Small intestine (tissue), 7 donors: ENCODE measurements at regions not wholly inside any gene's neighbourhood (a gene's known extent, or its start where the extent isn't known, plus 50 kb on each side); places are given as distances from the start of the nearest gene placed in this dataset.

Experiments
- DNase-seq, 2 donors: peaks; one replicate each; pipeline versions ENCODE4 v3.0.0 to v3.0.0-alpha.2; 2013
- FAIRE-seq: peaks from 2 replicates; lab custom pipeline; 2012; peaks lifted over from hg19 to GRCh38; lab: Jason Lieb, UNC
- H3K27ac ChIP-seq, 3 donors: one replicate each; pipeline ENCODE4 v1.5.1; 2013; ENCODE audit warnings: low read length in 2 of 3, mild to moderate bottlenecking in 2 of 3, control low read depth in 1 of 3, inconsistent platforms in 1 of 3, low read depth in 1 of 3, moderate library complexity in 1 of 3
- H3K27me3 ChIP-seq, 3 donors: one replicate each; pipeline ENCODE4 v1.6.1; 2013; ENCODE audit warnings: low read length in 3 of 3, inconsistent platforms in 1 of 3; ENCODE audit not compliant: control insufficient read depth in 3 of 3, insufficient read depth in 3 of 3
- H3K36me3 ChIP-seq, 3 donors: one replicate each; pipeline ENCODE4 v1.6.1; 2013; ENCODE audit warnings: low read length in 3 of 3, inconsistent platforms in 1 of 3, low read depth in 1 of 3, mild to moderate bottlenecking in 1 of 3, moderate library complexity in 1 of 3; ENCODE audit not compliant: control insufficient read depth in 3 of 3, insufficient read depth in 2 of 3
- H3K4me1 ChIP-seq, 3 donors: one replicate each; pipeline ENCODE4 v1.6.1; 2013; ENCODE audit warnings: low read length in 2 of 3, inconsistent platforms in 1 of 3, low read depth in 1 of 3, mild to moderate bottlenecking in 1 of 3, moderate library complexity in 1 of 3; ENCODE audit not compliant: control insufficient read depth in 3 of 3, insufficient read depth in 2 of 3
- H3K4me3 ChIP-seq, 3 donors: one replicate each; pipeline ENCODE4 v1.5.1; 2013; ENCODE audit warnings: low read length in 3 of 3, control low read depth in 1 of 3, inconsistent platforms in 1 of 3, low read depth in 1 of 3, mild to moderate bottlenecking in 1 of 3, moderate library complexity in 1 of 3
- H3K9me3 ChIP-seq, 2 donors: one replicate each; pipeline ENCODE4 v1.6.1; 2013; ENCODE audit warnings: low read depth in 1 of 2, low read length in 1 of 2; ENCODE audit not compliant: control insufficient read depth in 2 of 2, insufficient read depth in 1 of 2
- WGBS, 3 donors: extraction: QIAGEN DNeasy Blood & Tissue Kit; methylation state at CpG; one replicate each; pipeline ENCODE4 v1.1.7; 2013; 5-methylcytosine and 5-hydroxymethylcytosine counted together
- donor health status: healthy with polysubstance abuse.
- donor health status: control.
- donor health status: control.
- donor health status: Bipolar disorder and iron deficiency.
- donor health status: healthy.

- Histone ChIP-seq H3K27ac (no peak overlapping the region), H3K9me3 (no peaks in the 10 kb centered on the region), H3K36me3 (no peaks in the 10 kb centered on the region), H3K4me3 (no peak overlapping the region), H3K27me3 (no peaks in the 10 kb centered on the region), H3K4me1 (no peaks in the 10 kb centered on the region)
- DNase-seq (no peak), FAIRE-seq (no peak)
- WGBS, 3 donors: 81 to 86% (median 84%) methylated on average over 5 of the region's 5 CpGs
Observed at GRCh38 chr3:15969874-15970640, 172.3 kb upstream of the ANKRD28 start.

DNA sequence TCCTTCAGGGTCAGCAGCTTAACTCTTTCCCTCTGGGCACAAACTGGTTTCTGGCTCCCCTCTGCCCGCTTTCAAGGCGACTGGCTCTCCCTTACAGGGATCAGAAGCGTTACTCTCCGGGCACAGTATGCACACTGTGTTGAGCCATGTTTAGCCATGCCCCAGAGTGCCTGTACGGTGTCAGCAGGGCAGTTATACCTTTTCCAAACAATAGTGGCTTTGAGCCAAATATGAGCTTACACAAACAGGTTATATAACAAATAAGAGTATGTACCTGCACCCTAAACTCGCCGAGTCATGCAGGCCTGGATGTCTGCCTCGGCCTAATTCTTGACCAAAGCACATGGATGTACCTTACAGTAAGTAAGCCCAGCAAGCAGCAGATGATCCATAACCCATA is 175.6 kb upstream of the ANKRD28 start:
- Histone ChIP-seq H3K9me3 (no peaks in the 10 kb centered on the region), H3K4me3 (no peak overlapping the region), H3K4me1 (no peaks in the 10 kb centered on the region), H3K36me3 (no peaks in the 10 kb centered on the region), H3K27me3 (no peaks in the 10 kb centered on the region), H3K27ac (no peak overlapping the region)
- WGBS, 3 donors: 81 to 90% (median 86%) methylated on average over 8 of the region's 8 CpGs
- DNase-seq (no peak), FAIRE-seq (no peak)

- Histone ChIP-seq H3K27ac (no peak overlapping the region), H3K4me1 (no peaks in the 10 kb centered on the region), H3K36me3 (no peaks in the 10 kb centered on the region), H3K27me3 (no peaks in the 10 kb centered on the region), H3K9me3 (no peaks in the 10 kb centered on the region), H3K4me3 (no peak overlapping the region)
- FAIRE-seq (no peak), DNase-seq (no peak)
- WGBS, 3 donors: 59 to 87% (median 82%) methylated on average over 1 of the region's 1 CpG
Observed at GRCh38 chr3:15973940-15974339, 176.2 kb upstream of the ANKRD28 start.

- H3K9me3 ChIP-seq: no peaks in the 10 kb centered on the region
- FAIRE-seq: no peak
- DNase-seq: no peak
- H3K4me3 ChIP-seq: no peak overlapping the region
- no peaks in the 10 kb centered on the region for H3K36me3 ChIP-seq
- WGBS, 3 donors: 21 to 31% (median 22%) methylated on average over 6 of the region's 6 CpGs
- H3K27me3 ChIP-seq: no peaks in the 10 kb centered on the region
- H3K4me1 ChIP-seq: no peaks in the 10 kb centered on the region
- H3K27ac ChIP-seq: no peak overlapping the region
Observed at GRCh38 chr3:15974647-15975046, 176.9 kb upstream of the ANKRD28 start.

- no peak for FAIRE-seq
- H3K4me1 ChIP-seq: no peaks in the 10 kb centered on the region
- H3K4me3 ChIP-seq: no peak overlapping the region
- H3K36me3 ChIP-seq: no peaks in the 10 kb centered on the region
- no peak overlapping the region for H3K27ac ChIP-seq
- 43 to 45% (median 44%) methylated on average over 2 of the region's 2 CpGs for WGBS, 3 donors
- no peaks in the 10 kb centered on the region for H3K27me3 ChIP-seq
- DNase-seq: no peak
- H3K9me3 ChIP-seq: no peaks in the 10 kb centered on the region
Observed at GRCh38 chr3:15976524-15976923, 178.7 kb upstream of the ANKRD28 start.

DNA sequence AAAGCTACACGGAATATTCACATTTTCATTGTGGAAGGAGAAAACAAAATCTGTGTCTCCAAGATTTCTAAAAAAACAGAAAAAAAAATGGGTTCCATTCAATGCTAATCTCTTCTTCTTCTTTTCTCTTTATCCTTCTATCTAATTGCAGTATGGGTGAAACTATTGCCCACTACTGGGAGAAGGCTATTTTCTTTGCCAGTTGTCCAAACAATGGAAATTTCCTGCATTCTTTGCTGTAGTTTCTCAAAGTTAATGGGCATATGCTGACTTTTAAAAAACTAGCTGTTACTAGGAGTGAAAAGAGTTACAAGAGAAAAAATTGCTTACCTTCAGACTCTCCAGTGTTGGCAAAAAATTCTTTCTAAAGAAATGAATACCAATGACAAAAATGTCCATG is 179.3 kb upstream of the ANKRD28 start:
- no peak overlapping the region for H3K27ac ChIP-seq
- FAIRE-seq (no peak), DNase-seq (no peak)
- H3K27me3 ChIP-seq: no peaks in the 10 kb centered on the region
- H3K36me3 ChIP-seq: no peaks in the 10 kb centered on the region
- WGBS, 3 donors: 55 to 79% (median 72%) methylated on average over 1 of the region's 1 CpG
- H3K9me3 ChIP-seq: no peaks in the 10 kb centered on the region
- no peak overlapping the region for H3K4me3 ChIP-seq
- H3K4me1 ChIP-seq: no peaks in the 10 kb centered on the region

GRCh38 chr3:15977598-15978232 is 179.9 kb upstream of the ANKRD28 start:
- 77 to 92% (median 88%) methylated on average over 6 of the region's 6 CpGs for WGBS, 3 donors
- no peaks in the 10 kb centered on the region for H3K4me1 ChIP-seq
- no peak overlapping the region for H3K27ac ChIP-seq
- H3K4me3 ChIP-seq: no peak overlapping the region
- DNase-seq: no peak
- no peaks in the 10 kb centered on the region for H3K27me3 ChIP-seq
- no peak for FAIRE-seq
- no peaks in the 10 kb centered on the region for H3K9me3 ChIP-seq
- no peaks in the 10 kb centered on the region for H3K36me3 ChIP-seq

DNA sequence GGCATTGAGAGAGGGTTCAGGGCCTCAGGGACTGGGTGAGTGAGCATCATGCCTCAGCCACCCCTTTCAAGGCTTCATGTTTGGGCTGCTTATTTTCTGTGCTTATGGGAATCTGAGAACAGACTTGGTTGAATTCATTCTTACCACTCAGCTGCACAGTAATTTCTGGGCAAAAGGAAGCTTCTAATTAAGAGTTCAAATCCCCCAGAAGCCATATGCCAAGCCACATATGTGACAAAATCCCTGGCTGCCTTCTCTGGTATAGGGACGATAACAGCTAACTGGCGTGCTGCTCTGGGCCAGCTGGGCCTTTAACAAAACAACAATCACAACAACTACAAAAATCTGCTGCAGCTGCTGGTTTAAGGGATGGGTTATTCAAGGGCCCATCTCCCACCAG is 181.0 kb upstream of the ANKRD28 start:
- 94 to 96% (median 95%) methylated on average over 2 of the region's 2 CpGs for WGBS, 3 donors
- no peaks in the 10 kb centered on the region for H3K4me1 ChIP-seq
- no peaks in the 10 kb centered on the region for H3K27me3 ChIP-seq
- no peak overlapping the region for H3K27ac ChIP-seq
- no peak overlapping the region for H3K4me3 ChIP-seq
- FAIRE-seq (no peak), DNase-seq (no peak)
- H3K9me3 ChIP-seq: no peaks in the 10 kb centered on the region
- no peaks in the 10 kb centered on the region for H3K36me3 ChIP-seq
